HG03432 (cell line): ENCODE measurements at regions not wholly inside any gene's neighbourhood (a gene's known extent, or its start where the extent isn't known, plus 50 kb on each side); places are given as distances from the start of the nearest gene placed in this dataset.

ENCODE experiments used
- ATAC-seq: cut with Tn5 transposase; IDR thresholded peaks from one replicate; pipeline ENCODE4 v1.9.1; 2021; ENCODE audit warnings: mild to moderate bottlenecking, moderate library complexity; ENCODE audit not compliant: unreplicated experiment

GRCh38 chr7:85733169-85733915 lies 546.5 kb upstream of the SEMA3D start:
- no peak for ATAC-seq

GRCh38 chr7:85730012-85730411 lies 543.2 kb upstream of the SEMA3D start:
- no peak for ATAC-seq

GRCh38 chr7:85725026-85725425 lies 538.2 kb upstream of the SEMA3D start:
- ATAC-seq = no peak

GRCh38 chr7:85719981-85720953 lies 533.4 kb upstream of the SEMA3D start:
- ATAC-seq = no peak

GRCh38 chr7:85716353-85716752 lies 529.5 kb upstream of the SEMA3D start:
- no peak for ATAC-seq

GRCh38 chr7:85714951-85715350 lies 528.1 kb upstream of the SEMA3D start:
- ATAC-seq = no peak

GRCh38 chr7:85714043-85714578 lies 527.3 kb upstream of the SEMA3D start:
- peak; percentile 79 for ATAC-seq

GRCh38 chr7:85713171-85713570 lies 526.3 kb upstream of the SEMA3D start:
- ATAC-seq = no peak

- ATAC-seq = no peak
Measured at GRCh38 chr7:85711894-85712293, 525.0 kb upstream of the SEMA3D start.

- ATAC-seq = no peak
Measured at GRCh38 chr7:85710960-85711359, 524.1 kb upstream of the SEMA3D start.

GRCh38 chr7:85708221-85708620 lies 521.4 kb upstream of the SEMA3D start:
- no peak for ATAC-seq

- no peak for ATAC-seq
Measured at GRCh38 chr7:85705076-85705475, 518.2 kb upstream of the SEMA3D start.

- no peak for ATAC-seq
Measured at GRCh38 chr7:85703251-85704010, 516.6 kb upstream of the SEMA3D start.

- ATAC-seq = no peak
Measured at GRCh38 chr7:85702348-85702747, 515.5 kb upstream of the SEMA3D start.

- peak; percentile 52 for ATAC-seq
Measured at GRCh38 chr7:85699482-85699881, 512.6 kb upstream of the SEMA3D start.

GRCh38 chr7:85695533-85695932 lies 508.7 kb upstream of the SEMA3D start:
- ATAC-seq = no peak

GRCh38 chr7:85695041-85695440 lies 508.2 kb upstream of the SEMA3D start:
- ATAC-seq = no peak

GRCh38 chr7:85693326-85693725 lies 506.5 kb upstream of the SEMA3D start:
- no peak for ATAC-seq

GRCh38 chr7:85688712-85689111 lies 501.9 kb upstream of the SEMA3D start:
- ATAC-seq = no peak

GRCh38 chr7:85686401-85687181 lies 499.7 kb upstream of the SEMA3D start:
- ATAC-seq = no peak
